ENCODE measurements at regions not wholly inside any gene's neighbourhood (a gene's known extent, or its start where the extent isn't known, plus 50 kb on each side); places are given as distances from the start of the nearest gene placed in this dataset.

DNA sequence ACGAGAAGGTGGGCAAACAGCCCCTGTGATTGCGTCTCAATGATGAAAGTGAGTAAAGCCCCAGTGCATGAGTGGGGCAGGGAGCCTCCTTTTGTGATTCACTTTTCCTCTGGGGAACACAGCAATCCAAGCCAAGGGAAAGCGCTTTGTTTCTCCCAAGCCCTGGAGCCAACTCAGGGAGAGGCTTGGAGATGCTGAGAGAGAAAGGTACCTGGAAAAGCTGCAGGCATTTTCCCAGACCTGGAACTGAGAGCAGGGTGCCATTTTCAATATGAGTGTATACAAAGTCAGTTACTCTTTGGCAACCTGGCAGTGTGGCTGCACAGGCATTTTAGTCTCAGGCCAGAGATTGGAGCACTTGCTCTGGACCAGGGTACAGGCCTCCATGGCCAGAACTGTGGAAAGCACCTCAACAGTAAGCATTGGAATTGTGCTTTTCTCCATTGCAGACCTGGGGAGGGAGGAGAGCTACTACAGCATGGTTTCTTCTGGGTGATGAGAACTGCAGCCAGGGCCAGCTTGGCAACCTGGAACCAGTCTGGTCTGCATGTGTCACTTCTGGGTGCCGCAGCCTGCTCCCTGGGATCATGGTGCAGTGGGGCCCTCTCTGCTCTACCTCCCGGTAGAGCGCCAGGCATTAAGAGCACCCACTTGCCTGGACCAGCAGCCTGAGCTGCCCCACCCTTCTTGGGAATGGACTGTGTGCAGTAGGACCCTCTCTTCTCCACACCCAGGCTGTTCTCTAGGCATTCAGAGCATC, 89.0 kb upstream of the CDH5 start:
- intact Hi-C loops (cut with DNase I): no loop called here
- WGBS, 2 donors: 78 to 92% methylated on average over 6 of the region's 6 CpGs

DNA sequence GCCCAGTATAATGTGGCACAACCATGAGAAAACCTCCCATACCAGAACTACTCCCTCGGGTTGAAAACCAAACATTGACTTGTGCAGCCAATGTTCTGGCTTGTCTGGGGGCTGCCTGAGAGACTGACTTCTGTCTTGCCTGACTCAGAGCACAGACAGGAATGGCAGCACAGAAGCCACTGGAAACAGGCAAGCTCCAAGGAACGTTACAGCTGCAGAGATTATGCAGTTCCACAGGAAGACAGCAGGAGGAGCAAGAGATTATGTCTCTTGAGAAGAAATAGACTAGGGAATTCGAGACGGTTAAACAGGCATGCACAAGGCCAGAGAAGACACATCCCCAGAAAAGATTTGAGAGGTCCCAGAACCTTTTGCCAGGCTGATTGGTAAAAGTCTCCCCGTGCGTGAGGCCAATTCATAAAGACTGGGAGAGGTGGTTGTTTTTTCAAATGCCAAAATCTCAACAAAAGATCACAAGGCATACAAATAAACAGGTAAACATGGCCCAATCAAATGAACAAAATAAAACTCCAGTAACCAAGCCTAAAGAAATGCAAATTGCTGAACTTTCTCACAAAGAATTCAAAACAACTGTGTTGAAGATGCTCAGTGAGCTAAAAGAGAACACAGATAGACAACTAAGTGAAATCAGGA, 90.6 kb upstream of the CDH5 start:
- 25 to 31% methylated on average over 6 of the region's 6 CpGs for WGBS, 2 donors
- Histone ChIP-seq H3K4me3 (no peak overlapping the region), H3K27me3 (no peaks in the 10 kb centered on the region), H3K4me1 (no peaks in the 10 kb centered on the region), H3K36me3 (no peaks in the 10 kb centered on the region), H3K9me3 (no peaks in the 10 kb centered on the region), H3K27ac (no peak overlapping the region)
- peak; percentile 27 for DNase-seq
- TF ChIP-seq, protein P1, sequence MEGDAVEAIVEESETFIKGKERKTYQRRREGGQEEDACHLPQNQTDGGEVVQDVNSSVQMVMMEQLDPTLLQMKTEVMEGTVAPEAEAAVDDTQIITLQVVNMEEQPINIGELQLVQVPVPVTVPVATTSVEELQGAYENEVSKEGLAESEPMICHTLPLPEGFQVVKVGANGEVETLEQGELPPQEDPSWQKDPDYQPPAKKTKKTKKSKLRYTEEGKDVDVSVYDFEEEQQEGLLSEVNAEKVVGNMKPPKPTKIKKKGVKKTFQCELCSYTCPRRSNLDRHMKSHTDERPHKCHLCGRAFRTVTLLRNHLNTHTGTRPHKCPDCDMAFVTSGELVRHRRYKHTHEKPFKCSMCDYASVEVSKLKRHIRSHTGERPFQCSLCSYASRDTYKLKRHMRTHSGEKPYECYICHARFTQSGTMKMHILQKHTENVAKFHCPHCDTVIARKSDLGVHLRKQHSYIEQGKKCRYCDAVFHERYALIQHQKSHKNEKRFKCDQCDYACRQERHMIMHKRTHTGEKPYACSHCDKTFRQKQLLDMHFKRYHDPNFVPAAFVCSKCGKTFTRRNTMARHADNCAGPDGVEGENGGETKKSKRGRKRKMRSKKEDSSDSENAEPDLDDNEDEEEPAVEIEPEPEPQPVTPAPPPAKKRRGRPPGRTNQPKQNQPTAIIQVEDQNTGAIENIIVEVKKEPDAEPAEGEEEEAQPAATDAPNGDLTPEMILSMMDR (IDR thresholded peaks at IDR 0.05): peak in 2 of 4 experiments; percentile 39 to 40
- TF ChIP-seq POLR2A (IDR thresholded peaks at IDR 0.05): no peak
- no peak for TF ChIP-seq EP300 (IDR thresholded peaks at IDR 0.05)
- no peak for TF ChIP-seq POLR2AphosphoS5 (IDR thresholded peaks at IDR 0.05)
- intact Hi-C loops (cut with DNase I): no loop called here

More for the DNA sequence above, 89.0 kb upstream of the CDH5 start:
- Histone ChIP-seq H3K4me1 (no peaks in the 10 kb centered on the region), H3K36me3 (no peaks in the 10 kb centered on the region), H3K9me3 (no peaks in the 10 kb centered on the region), H3K27ac (no peak overlapping the region), H3K4me3 (no peak overlapping the region), H3K27me3 (no peaks in the 10 kb centered on the region)
- DNase-seq: peak; percentile 17
- no peak for TF ChIP-seq POLR2AphosphoS5 (IDR thresholded peaks at IDR 0.05)
- no peak for TF ChIP-seq EP300 (IDR thresholded peaks at IDR 0.05)
- TF ChIP-seq POLR2A (IDR thresholded peaks at IDR 0.05): no peak
- TF ChIP-seq, protein P1 (IDR thresholded peaks at IDR 0.05): no peak

DNA sequence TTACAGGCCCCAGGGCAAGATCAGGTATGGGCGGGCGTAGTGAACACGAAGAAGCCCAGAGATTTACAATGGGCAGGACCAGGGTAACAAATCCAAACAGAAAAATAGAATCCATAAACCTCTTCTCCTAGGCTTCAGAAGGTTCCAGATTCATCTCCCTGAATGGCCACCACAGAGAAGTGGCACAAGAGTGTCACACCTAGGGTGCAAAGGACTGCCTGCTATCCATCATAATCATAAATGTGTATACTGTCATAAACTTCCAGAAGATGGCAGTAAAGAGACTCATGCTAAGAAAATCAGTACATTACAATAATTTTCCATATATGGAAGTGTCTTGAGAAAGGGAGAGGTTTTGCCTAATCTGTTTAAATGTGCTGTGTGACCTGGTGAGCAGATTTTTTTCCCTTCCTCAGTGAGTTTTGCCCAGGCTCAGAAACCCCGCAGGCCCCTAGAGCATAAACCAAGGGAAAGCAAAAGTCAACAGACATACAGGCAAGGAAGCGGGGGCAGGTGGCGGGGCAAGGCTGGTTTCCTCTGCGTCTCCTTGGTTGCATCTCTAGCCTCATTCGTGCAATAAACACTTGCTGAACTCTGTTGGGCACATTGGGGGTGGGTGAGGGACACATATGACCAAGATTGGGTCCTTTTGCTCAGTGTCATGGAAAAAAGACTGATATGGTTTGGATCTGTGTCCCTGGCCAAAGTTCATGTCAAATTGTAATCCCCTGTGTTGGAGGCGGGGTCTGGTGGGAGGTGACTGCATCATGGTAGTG, 92.0 kb upstream of the CDH5 start:
- H3K9me3 ChIP-seq: no peaks in the 10 kb centered on the region
- no peaks in the 10 kb centered on the region for H3K36me3 ChIP-seq
- 56 to 69% methylated on average over 9 of the region's 9 CpGs for WGBS, 2 donors
- intact Hi-C loops (cut with DNase I): no loop called here
- peaks cover 0 to 10% (median 9%) of the 10 kb centered on the region in 4 donors for H3K4me1 ChIP-seq
- no peak overlapping the region for H3K27ac ChIP-seq
- DNase-seq: peak; percentile 34
- no peaks in the 10 kb centered on the region for H3K27me3 ChIP-seq
- TF ChIP-seq, protein P1 (IDR thresholded peaks at IDR 0.05): no peak
- TF ChIP-seq POLR2AphosphoS5 (IDR thresholded peaks at IDR 0.05) (no peak), POLR2A (IDR thresholded peaks at IDR 0.05) (no peak), EP300 (IDR thresholded peaks at IDR 0.05) (no peak)
- no peak overlapping the region for H3K4me3 ChIP-seq

DNA sequence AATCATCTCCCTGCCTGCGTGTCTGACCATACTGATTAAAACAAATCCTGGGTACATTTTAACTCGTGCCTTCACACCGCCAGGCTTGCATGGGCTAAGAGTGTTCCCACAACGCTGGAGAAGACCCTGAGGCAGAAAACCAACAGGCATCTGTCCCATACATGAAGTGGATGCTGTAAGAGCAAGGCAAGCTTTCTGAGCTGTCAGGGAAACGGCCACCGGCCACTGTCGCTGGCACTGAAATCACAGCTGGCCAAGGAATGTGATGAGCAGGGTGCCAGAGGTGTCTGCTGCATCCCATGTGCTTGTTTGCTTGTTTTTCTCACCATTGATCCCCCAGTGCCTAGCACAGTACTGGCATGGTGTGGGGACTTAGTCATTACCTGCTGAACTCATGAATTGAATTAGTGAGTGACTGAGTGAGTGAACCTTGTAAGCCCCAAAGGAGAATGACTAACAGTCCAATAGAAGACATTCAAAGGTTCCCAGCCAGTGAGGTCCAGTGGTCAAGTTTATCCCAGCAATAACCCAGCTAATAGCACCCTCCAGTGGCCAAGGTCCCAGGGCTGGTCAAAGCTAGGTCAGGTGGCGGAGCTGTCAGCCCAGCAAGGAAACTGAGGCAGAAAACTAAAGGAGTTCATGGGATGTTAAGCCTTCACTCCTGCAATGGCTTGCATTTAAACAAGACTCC, 92.7 kb upstream of the CDH5 start:
- intact Hi-C loops (cut with DNase I): no loop called here
- Histone ChIP-seq H3K4me3 (no peak overlapping the region), H3K4me1 (peaks cover 0 to 10% (median 9%) of the 10 kb centered on the region in 4 donors), H3K27me3 (no peaks in the 10 kb centered on the region), H3K36me3 (no peaks in the 10 kb centered on the region), H3K9me3 (no peaks in the 10 kb centered on the region), H3K27ac (no peak overlapping the region)
- no peak for TF ChIP-seq POLR2A (IDR thresholded peaks at IDR 0.05)
- no peak for TF ChIP-seq POLR2AphosphoS5 (IDR thresholded peaks at IDR 0.05)
- TF ChIP-seq EP300 (IDR thresholded peaks at IDR 0.05): no peak
- WGBS, 2 donors: 72 to 87% methylated on average over 8 of the region's 8 CpGs
- DNase-seq: no peak
